NT2/D1 (cell line): ENCODE measurements at regions not wholly inside any gene's neighbourhood (a gene's known extent, or its start where the extent isn't known, plus 50 kb on each side); places are given as distances from the start of the nearest gene placed in this dataset.

Experiments
- DNase-seq: peaks from one replicate; pipeline ENCODE4 v3.0.0-alpha.2; 2011; ENCODE audit warnings: low read depth, low spot score
- H3K27me3 ChIP-seq: 2 replicates; pipeline ENCODE4 v1.6.0; 2011; ENCODE audit warnings: mild to moderate bottlenecking; ENCODE audit not compliant: insufficient read length, insufficient read depth
- H3K36me3 ChIP-seq: 2 replicates; pipeline ENCODE4 v1.6.1; 2011; ENCODE audit warnings: mild to moderate bottlenecking, low read length, mixed read lengths; ENCODE audit not compliant: insufficient read depth, insufficient read length
- H3K4me1 ChIP-seq: 2 replicates; pipeline ENCODE4 v1.5.1; 2011; ENCODE audit not compliant: insufficient read depth, insufficient read length
- H3K4me3 ChIP-seq: 2 replicates; pipeline ENCODE4 v1.5.1; 2011; ENCODE audit warnings: low read depth; ENCODE audit not compliant: insufficient read length
- H3K9ac ChIP-seq: 2 replicates; pipeline ENCODE4 v1.6.0; 2011; ENCODE audit warnings: low read depth; ENCODE audit not compliant: insufficient read length
- H3K9me3 ChIP-seq: 2 replicates; pipeline ENCODE4 v1.5.1; 2011; ENCODE audit warnings: mild to moderate bottlenecking, low read length; ENCODE audit not compliant: insufficient read depth
- SUZ12 ChIP-seq: IDR thresholded peaks from 2 replicates; pipeline ENCODE4 v1.6.1; 2011; ENCODE audit not compliant: insufficient read length, insufficient read depth; ENCODE audit errors: extremely low read depth
- YY1 ChIP-seq: IDR thresholded peaks from 2 replicates; pipeline ENCODE4 v1.6.1; 2011; ENCODE audit not compliant: insufficient read length, insufficient read depth
- ZNF274 ChIP-seq: IDR thresholded peaks from 2 replicates; pipeline ENCODE4 v1.6.1; 2011; ENCODE audit warnings: mild to moderate bottlenecking, low read depth, low read length

DNA sequence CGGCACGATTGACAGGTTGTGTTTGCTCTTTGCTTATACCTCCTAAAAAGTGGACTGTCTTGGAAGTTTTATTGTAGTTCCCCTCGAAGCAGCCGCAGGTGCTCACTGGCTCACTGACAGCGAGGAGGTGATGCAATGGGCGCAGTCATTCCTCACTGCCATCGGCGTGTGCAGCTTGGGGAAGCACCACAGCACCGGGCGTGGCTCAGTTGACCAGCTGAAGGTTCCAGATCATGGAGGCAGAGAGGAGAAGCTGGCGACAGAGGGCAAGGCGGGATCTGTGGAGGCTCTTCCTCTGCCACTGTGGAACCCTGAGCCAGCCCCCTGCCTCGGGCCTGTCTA lies 72.1 kb upstream of the TNRC6C start:
- peaks cover 14% of the 10 kb centered on the region for H3K4me1 ChIP-seq
- no peak for DNase-seq
- peaks cover 46% of the 10 kb centered on the region for H3K27me3 ChIP-seq
- H3K4me3 ChIP-seq = no peak overlapping the region
- H3K9me3 ChIP-seq = no peaks in the 10 kb centered on the region
- TF ChIP-seq SUZ12 (no peak), YY1 (no peak), ZNF274 (no peak)
- H3K36me3 ChIP-seq = no peaks in the 10 kb centered on the region
- H3K9ac ChIP-seq = no peak overlapping the region

DNA sequence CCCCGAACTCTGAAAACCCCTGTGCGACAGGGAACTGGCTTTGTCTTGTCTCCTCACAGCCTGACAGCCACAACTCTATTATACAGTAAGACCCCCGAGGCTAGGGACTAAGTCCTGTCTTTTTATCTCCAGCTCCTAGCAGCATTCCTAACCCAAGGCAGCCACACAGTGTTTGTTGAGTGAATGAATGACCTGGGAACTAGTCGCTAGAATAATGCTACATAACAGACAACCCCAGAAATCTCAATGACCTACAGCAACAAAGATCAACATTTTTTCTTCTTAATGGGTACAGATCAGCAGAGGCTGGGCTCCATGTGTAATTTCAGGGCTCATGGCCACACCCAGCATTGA lies 71.4 kb upstream of the TNRC6C start:
- no peak for DNase-seq
- H3K27me3 ChIP-seq = peaks cover 46% of the 10 kb centered on the region
- no peaks in the 10 kb centered on the region for H3K36me3 ChIP-seq
- peak overlapping the region; percentile 31 for H3K4me3 ChIP-seq
- H3K4me1 ChIP-seq = peaks cover 7% of the 10 kb centered on the region
- TF ChIP-seq YY1 (no peak), SUZ12 (no peak), ZNF274 (no peak)
- peak overlapping the region; percentile 52 for H3K9ac ChIP-seq
- H3K9me3 ChIP-seq = no peaks in the 10 kb centered on the region

DNA sequence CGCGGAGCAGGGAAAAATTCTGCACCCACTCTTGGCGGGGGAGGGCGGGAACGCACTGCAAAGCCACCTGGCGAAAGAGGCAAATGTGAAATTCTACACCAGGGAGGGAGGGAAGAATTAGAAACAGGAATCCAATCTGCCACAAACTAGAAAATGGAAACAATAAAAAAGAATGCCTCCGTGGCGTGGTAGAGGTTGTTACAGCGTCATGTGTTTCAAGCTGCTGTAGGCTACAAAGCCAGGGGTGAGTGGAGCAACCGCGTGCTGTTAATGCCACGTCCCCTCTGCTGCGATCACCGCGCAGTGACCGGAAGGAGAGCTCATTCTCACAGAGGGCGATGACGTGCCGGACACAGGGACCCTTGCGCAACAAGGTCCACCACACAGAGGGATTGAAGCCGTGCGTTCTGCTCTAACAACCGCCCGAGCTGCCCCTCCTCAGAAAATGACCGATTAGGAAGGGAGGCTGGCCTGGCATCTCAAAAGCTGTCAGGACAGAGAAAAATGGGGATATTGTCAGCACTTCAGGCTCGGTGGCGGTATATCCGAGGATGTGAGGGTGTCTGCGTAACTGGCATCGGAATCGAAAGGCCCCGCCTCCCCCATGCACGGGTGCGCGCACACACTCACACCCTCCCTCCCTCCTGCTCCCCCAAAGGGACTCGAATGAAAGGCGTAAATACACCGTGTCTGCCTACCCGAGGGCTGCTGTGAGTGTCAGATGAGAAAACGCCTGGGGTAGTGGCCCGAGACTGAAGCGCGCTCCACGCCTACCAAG lies 70.8 kb upstream of the TNRC6C start:
- H3K4me3 ChIP-seq = peak overlapping the region; percentile 31
- H3K9ac ChIP-seq = peak overlapping the region; percentile 52
- H3K9me3 ChIP-seq = no peaks in the 10 kb centered on the region
- H3K4me1 ChIP-seq = peaks cover 8% of the 10 kb centered on the region
- H3K27me3 ChIP-seq = peaks cover 46% of the 10 kb centered on the region
- no peaks in the 10 kb centered on the region for H3K36me3 ChIP-seq
- TF ChIP-seq ZNF274 = no peak
- TF ChIP-seq SUZ12 = no peak
- no peak for TF ChIP-seq YY1
- no peak for DNase-seq

DNA sequence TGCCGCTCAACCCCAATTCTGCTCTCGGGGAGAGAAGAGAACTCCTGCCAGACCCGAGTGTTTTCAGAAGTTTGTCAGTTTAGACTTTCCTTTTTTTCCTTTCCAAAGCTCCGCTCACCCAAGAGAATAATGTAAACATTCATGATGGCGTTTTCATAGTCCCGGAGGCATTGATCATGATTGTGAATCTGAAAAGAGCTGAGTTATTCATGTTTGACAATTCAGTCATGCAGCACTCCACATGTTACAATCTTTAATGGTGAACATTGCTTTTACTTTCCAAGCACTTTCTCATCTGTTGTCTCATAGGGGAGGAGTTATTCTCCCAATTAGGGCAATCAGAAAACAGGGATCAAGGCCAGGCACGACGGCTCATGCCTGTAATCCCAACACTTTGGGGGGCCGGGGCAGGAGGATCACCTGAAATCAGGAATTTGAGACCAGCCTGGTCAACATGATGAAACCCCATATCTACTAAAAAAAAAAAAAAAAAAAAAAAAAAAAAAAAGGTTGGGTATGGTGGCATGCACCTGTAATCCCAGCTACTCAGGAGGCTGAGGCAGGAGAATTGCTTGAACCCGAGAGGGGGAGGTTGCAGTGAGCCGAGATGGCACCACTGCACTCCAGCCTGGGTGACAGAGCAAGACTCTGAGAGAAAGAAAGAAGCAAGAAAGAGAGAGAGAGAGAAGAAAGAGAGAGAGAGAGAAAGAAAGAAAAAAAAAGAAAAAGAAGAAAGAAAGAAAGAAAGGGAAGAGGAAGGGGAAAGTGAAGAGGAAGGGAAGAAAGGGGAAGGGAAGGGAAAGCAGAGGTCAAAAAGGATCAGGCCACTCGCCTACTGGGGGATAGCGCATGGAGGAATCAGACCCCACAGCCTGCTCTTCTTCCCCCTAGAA lies 70.0 kb upstream of the TNRC6C start:
- DNase-seq = no peak

DNA sequence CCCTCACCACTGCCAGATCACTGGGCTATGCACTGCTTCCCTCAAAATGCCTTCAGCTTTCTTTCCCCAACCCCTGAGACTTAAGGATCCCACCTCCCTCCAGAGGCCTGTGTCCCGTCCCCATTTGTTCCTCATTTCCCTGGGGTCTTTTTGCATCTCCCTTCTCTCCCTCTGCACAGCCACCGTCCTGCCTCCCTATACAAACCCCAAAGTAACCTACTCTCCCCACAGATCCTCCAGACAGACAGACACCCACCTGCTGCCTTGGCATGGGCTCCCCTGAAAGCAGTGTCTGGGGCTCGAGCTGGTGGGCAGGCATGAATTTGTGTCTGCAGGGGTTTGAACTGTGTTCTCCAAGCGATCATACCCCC lies 69.4 kb upstream of the TNRC6C start:
- no peak overlapping the region for H3K4me3 ChIP-seq
- H3K4me1 ChIP-seq = peaks cover 10% of the 10 kb centered on the region
- TF ChIP-seq SUZ12 (no peak), ZNF274 (no peak), YY1 (no peak)
- H3K27me3 ChIP-seq = peaks cover 46% of the 10 kb centered on the region
- H3K9me3 ChIP-seq = no peaks in the 10 kb centered on the region
- no peak overlapping the region for H3K9ac ChIP-seq
- H3K36me3 ChIP-seq = no peaks in the 10 kb centered on the region
- no peak for DNase-seq

More for the DNA sequence above, 70.0 kb upstream of the TNRC6C start:
- H3K9ac ChIP-seq = peak overlapping the region; percentile 54
- H3K27me3 ChIP-seq = peaks cover 46% of the 10 kb centered on the region
- no peaks in the 10 kb centered on the region for H3K9me3 ChIP-seq
- H3K36me3 ChIP-seq = no peaks in the 10 kb centered on the region
- no peak for TF ChIP-seq YY1
- no peak for TF ChIP-seq ZNF274
- TF ChIP-seq SUZ12 = no peak
- peak overlapping the region; percentile 31 for H3K4me3 ChIP-seq
- peaks cover 10% of the 10 kb centered on the region for H3K4me1 ChIP-seq

DNA sequence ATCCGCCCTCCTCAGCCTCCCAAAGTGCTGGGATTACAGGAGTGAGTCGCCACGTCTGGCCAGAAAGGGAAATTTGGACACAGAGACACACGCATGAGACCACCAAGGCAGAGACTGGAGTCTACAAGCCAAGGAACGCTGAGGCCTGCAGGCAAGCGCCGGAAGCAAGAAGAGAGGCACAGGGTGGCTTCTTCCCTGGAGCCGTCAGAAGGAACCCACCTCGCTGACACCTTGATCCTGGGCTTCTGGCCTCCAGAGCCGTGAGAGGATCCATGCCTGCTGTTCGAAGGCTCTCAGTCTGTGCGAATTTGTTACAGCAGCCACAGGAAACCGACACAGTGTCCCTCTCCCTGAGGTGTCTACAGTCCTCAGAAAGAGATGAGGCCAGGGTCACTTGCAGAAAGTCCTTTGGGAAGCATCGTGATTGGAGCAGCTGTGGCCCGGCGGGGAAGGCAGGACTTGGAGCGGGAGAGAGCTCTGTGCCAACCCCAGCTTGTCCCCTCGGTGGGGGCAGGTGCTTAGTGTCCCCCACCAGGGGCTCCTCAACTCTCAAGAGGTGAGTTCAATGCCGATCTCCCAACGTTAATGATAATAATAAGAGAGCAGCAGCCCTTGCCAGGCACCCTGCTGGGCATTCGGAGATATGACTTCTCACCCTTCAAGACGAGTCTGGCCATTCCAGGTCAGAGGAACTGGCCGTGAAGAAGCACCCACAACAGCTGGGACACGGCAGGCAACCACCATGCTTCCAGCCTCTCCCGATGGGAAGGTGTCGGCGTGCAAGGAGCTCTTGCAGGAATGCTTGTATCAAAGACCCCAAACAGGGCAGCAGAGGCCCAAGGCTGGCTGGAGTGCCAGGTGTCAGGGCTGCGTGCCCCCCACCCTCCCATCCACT lies 68.4 kb upstream of the TNRC6C start:
- Histone ChIP-seq H3K27me3 (peaks cover 43% of the 10 kb centered on the region), H3K36me3 (no peaks in the 10 kb centered on the region), H3K4me1 (peaks cover 10% of the 10 kb centered on the region), H3K9ac (no peak overlapping the region), H3K9me3 (no peaks in the 10 kb centered on the region), H3K4me3 (no peak overlapping the region)
- no peak for DNase-seq
- no peak for TF ChIP-seq SUZ12
- TF ChIP-seq YY1 = no peak
- no peak for TF ChIP-seq ZNF274

DNA sequence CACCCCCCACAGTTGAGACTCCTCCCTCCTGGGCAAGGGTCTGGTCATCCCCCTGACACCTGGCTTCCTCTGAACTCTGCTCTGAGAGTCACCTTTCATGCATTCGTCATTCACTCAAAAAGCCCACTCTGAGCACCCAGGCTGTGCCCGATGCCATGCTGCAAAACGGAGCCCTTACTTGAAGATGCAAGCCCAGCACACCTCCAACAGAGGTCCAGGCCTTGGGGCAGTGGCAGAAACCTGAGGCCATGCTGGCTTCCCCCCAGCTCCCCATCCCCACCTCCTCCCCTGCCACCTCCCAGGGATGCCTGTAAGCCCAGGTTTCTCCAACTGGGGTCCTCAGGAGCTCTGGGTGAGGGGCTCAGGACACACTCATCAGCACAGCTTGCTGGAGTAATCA lies 67.7 kb upstream of the TNRC6C start:
- no peak for DNase-seq
- Histone ChIP-seq H3K36me3 (no peaks in the 10 kb centered on the region), H3K27me3 (peaks cover 42% of the 10 kb centered on the region), H3K4me3 (no peak overlapping the region), H3K9ac (no peak overlapping the region), H3K4me1 (peaks cover 10% of the 10 kb centered on the region), H3K9me3 (no peaks in the 10 kb centered on the region)
- TF ChIP-seq YY1 (no peak), ZNF274 (no peak), SUZ12 (no peak)
